ENCODE measurements at regions not wholly inside any gene's neighbourhood (a gene's known extent, or its start where the extent isn't known, plus 50 kb on each side); places are given as distances from the start of the nearest gene placed in this dataset.

DNA sequence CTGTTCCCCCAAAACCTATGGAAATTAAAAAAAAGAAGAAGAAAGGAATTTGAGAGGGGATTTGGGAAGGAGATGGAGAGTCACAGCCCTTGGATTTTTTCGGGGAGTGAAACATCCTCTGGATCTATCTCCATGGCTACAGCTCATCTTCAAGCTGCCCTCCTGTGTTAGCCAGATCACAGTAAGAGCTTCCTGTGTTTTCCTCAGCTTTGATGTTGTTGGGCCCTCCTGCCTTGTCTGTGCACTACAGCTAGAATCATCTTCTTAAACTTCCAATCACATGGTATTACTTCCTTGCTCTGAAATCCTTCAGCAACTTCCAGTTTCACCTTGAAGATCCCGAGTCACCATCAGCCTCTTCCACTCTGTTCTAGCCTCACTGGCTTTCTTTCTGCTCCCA, 207.8 kb upstream of the ZFP64 start:
- Histone ChIP-seq H3K9me3 (ENCODE audit: insufficient read depth, low read depth) (no peaks in the 10 kb centered on the region), H3K27me3 (ENCODE audit: insufficient read depth, low read depth) (no peaks in the 10 kb centered on the region), H3K27ac (no peak overlapping the region), H3K4me3 (no peak overlapping the region), H4K20me1 (ENCODE audit: insufficient read depth) (no peaks in the 10 kb centered on the region), H3K79me2 (ENCODE audit: low read depth) (no peaks in the 10 kb centered on the region), H3K9me2 (ENCODE audit: insufficient read depth) (no peaks in the 10 kb centered on the region), H3F3A (ENCODE audit: insufficient read depth, low read depth) (no peaks in the 10 kb centered on the region), H3K4me2 (no peak overlapping the region), H3K36me3 (ENCODE audit: low read depth) (no peaks in the 10 kb centered on the region), H3K4me1 (replicated peaks; ENCODE audit: insufficient read depth) (no peaks in the 10 kb centered on the region), H2AFZ (no peak overlapping the region)
- BruUV-seq (replicated peaks): no TSS peak
- DNase-seq: no peak
- intact Hi-C loops (cut with micrococcal nuclease; ENCODE audit: unreplicated experiment): no loop called here
- ChIA-PET CTCF (no interaction called here), POLR2A (ENCODE audit: unreplicated experiment) (no interaction called here)
- TF ChIP-seq EZH2 (IDR thresholded peaks at IDR 0.05; ENCODE audit: low read depth): no peak
- TF ChIP-seq, protein P1, sequence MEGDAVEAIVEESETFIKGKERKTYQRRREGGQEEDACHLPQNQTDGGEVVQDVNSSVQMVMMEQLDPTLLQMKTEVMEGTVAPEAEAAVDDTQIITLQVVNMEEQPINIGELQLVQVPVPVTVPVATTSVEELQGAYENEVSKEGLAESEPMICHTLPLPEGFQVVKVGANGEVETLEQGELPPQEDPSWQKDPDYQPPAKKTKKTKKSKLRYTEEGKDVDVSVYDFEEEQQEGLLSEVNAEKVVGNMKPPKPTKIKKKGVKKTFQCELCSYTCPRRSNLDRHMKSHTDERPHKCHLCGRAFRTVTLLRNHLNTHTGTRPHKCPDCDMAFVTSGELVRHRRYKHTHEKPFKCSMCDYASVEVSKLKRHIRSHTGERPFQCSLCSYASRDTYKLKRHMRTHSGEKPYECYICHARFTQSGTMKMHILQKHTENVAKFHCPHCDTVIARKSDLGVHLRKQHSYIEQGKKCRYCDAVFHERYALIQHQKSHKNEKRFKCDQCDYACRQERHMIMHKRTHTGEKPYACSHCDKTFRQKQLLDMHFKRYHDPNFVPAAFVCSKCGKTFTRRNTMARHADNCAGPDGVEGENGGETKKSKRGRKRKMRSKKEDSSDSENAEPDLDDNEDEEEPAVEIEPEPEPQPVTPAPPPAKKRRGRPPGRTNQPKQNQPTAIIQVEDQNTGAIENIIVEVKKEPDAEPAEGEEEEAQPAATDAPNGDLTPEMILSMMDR (conservative IDR thresholded peaks at IDR 0.05): no peak

- Histone ChIP-seq H2AFZ (no peak overlapping the region), H3K4me1 (replicated peaks; ENCODE audit: insufficient read depth) (no peaks in the 10 kb centered on the region), H3K36me3 (ENCODE audit: low read depth) (no peaks in the 10 kb centered on the region), H3K4me2 (no peak overlapping the region), H3K9me3 (ENCODE audit: insufficient read depth, low read depth) (no peaks in the 10 kb centered on the region), H3K9me2 (ENCODE audit: insufficient read depth) (0 out of 2 replicates have a peak, but pooled peaks cover 6% of the 10 kb centered on the region), H3K27ac (no peak overlapping the region), H3K4me3 (no peak overlapping the region), H3K79me2 (ENCODE audit: low read depth) (no peaks in the 10 kb centered on the region), H4K20me1 (ENCODE audit: insufficient read depth) (0 out of 2 replicates have a peak, but pooled peaks cover 7% of the 10 kb centered on the region), H3F3A (ENCODE audit: insufficient read depth, low read depth) (no peaks in the 10 kb centered on the region), H3K27me3 (ENCODE audit: insufficient read depth, low read depth) (no peaks in the 10 kb centered on the region)
- ChIA-PET CTCF (no interaction called here), POLR2A (ENCODE audit: unreplicated experiment) (no interaction called here)
- TF ChIP-seq, protein P1 (conservative IDR thresholded peaks at IDR 0.05): no peak
- no peak for TF ChIP-seq EZH2 (IDR thresholded peaks at IDR 0.05; ENCODE audit: low read depth)
- no TSS peak for BruUV-seq (replicated peaks)
- intact Hi-C loops (cut with micrococcal nuclease; ENCODE audit: unreplicated experiment): no loop called here
- DNase-seq: no peak
Measured at GRCh38 chr20:52389606-52390005, 198.0 kb upstream of the ZFP64 start.

- Histone ChIP-seq H4K20me1 (ENCODE audit: insufficient read depth) (no peaks in the 10 kb centered on the region), H3F3A (ENCODE audit: insufficient read depth, low read depth) (no peaks in the 10 kb centered on the region), H3K79me2 (ENCODE audit: low read depth) (no peaks in the 10 kb centered on the region), H3K4me3 (no peak overlapping the region), H3K27ac (no peak overlapping the region), H3K27me3 (ENCODE audit: insufficient read depth, low read depth) (no peaks in the 10 kb centered on the region), H3K36me3 (ENCODE audit: low read depth) (no peaks in the 10 kb centered on the region), H3K9me3 (ENCODE audit: insufficient read depth, low read depth) (no peaks in the 10 kb centered on the region), H2AFZ (no peak overlapping the region), H3K4me1 (replicated peaks; ENCODE audit: insufficient read depth) (no peaks in the 10 kb centered on the region), H3K9me2 (ENCODE audit: insufficient read depth) (no peaks in the 10 kb centered on the region), H3K4me2 (no peak overlapping the region)
- intact Hi-C loops (cut with micrococcal nuclease; ENCODE audit: unreplicated experiment): loop anchor here (2.0 kb wide), 1 partner anchor 255 kb away; no protein-coding TSS in a partner anchor
- DNase-seq: no peak
- TF ChIP-seq, protein P1 (conservative IDR thresholded peaks at IDR 0.05): no peak
- no peak for TF ChIP-seq EZH2 (IDR thresholded peaks at IDR 0.05; ENCODE audit: low read depth)
- CTCF ChIA-PET: no interaction called here
- BruUV-seq (replicated peaks): no TSS peak
- POLR2A ChIA-PET (ENCODE audit: unreplicated experiment): no interaction called here
Measured at GRCh38 chr20:52383995-52384621, 192.5 kb upstream of the ZFP64 start.

Data from PC-9 (cell line).